ENCODE measurements at regions not wholly inside any gene's neighbourhood (a gene's known extent, or its start where the extent isn't known, plus 50 kb on each side); places are given as distances from the start of the nearest gene placed in this dataset.

DNA sequence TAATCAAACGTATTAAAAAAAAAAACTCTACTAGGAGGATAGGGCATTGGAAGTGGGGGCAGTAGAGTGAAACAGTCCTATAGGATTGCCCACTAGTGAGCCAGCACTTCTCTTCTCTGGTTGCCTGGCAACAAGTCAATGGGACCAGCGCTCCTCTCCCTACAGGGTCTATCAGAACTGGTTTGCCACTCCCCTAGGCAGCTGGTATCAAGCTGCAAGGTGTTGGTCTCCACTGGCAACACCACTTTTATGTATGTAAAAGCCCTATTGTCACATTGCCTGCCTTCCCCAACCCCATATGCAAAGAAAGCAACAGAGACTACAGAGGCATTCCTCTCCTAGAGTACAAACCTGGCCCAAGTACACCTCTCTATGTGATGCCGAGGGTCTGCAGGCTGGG, 166.9 kb upstream of the MCHR2 start:
- Histone ChIP-seq H3K36me3 (no peaks in the 10 kb centered on the region), H3K4me1 (no peaks in the 10 kb centered on the region), H3K27ac (no peak overlapping the region), H3K9me3 (no peaks in the 10 kb centered on the region), H3K27me3 (ENCODE audit: low read depth) (no peaks in the 10 kb centered on the region), H3K4me3 (no peak overlapping the region)
- intact Hi-C loops (cut with DNase I) = no loop called here
- no peak for DNase-seq
- TF ChIP-seq, protein P1, sequence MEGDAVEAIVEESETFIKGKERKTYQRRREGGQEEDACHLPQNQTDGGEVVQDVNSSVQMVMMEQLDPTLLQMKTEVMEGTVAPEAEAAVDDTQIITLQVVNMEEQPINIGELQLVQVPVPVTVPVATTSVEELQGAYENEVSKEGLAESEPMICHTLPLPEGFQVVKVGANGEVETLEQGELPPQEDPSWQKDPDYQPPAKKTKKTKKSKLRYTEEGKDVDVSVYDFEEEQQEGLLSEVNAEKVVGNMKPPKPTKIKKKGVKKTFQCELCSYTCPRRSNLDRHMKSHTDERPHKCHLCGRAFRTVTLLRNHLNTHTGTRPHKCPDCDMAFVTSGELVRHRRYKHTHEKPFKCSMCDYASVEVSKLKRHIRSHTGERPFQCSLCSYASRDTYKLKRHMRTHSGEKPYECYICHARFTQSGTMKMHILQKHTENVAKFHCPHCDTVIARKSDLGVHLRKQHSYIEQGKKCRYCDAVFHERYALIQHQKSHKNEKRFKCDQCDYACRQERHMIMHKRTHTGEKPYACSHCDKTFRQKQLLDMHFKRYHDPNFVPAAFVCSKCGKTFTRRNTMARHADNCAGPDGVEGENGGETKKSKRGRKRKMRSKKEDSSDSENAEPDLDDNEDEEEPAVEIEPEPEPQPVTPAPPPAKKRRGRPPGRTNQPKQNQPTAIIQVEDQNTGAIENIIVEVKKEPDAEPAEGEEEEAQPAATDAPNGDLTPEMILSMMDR (IDR thresholded peaks at IDR 0.05) = no peak
- ATAC-seq = no peak

DNA sequence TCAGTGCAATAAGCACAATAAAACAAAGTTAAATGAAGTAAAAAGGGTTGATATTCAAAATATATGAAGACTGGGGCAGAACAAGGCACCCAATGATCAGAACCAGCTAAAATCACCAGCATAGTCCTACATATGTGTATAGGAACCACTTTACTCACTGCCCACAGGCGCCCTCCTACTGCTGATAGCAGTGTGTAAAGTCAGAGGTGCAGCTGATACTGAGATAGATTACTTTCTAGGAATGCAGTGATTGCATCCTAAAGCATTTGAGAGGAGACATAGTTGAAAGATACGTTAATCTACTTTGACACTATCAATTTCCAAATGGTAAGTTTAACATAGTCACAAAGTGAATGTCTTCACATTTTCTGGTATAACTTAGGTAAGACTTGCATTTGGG, 161.1 kb upstream of the MCHR2 start:
- no peak for DNase-seq
- intact Hi-C loops (cut with DNase I) = no loop called here
- H3K9me3 ChIP-seq = no peaks in the 10 kb centered on the region
- H3K36me3 ChIP-seq = no peaks in the 10 kb centered on the region
- no peak for ATAC-seq
- no peak overlapping the region for H3K27ac ChIP-seq
- TF ChIP-seq, protein P1 (IDR thresholded peaks at IDR 0.05) = no peak
- H3K27me3 ChIP-seq (ENCODE audit: low read depth) = no peaks in the 10 kb centered on the region
- no peaks in the 10 kb centered on the region for H3K4me1 ChIP-seq
- H3K4me3 ChIP-seq = no peak overlapping the region

DNA sequence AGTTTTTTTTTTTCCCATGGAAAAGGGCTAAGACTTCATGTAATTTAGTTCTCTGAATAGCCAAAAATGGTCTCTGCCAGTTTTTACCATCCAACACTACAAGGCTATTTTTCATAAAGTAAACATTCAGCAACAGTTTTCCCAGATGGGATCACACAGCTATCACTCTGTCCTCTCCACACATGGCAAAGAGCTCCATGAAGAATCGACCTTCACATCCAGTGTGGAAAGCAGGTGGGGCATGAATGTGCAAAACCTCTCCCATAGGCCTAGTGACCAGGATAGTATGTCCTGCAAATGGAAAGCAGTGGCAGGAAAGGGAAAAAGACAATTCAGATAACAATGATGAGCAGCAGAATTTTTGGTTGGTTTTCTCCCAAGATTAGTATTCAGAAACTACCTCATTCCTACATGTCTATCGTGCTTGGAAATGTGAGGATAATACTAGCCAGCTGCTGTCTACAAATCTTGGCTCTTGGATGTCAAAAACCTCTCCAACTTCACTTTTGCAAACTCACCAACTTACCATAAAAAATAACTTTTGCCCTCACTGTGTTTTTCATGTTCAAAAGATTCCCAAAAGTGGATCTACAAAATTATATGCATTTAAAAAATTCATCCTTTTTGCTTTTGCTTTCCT, 159.7 kb upstream of the MCHR2 start:
- DNase-seq (no peak), ATAC-seq (no peak)
- Histone ChIP-seq H3K9me3 (no peaks in the 10 kb centered on the region), H3K27ac (no peak overlapping the region), H3K4me3 (no peak overlapping the region), H3K27me3 (ENCODE audit: low read depth) (no peaks in the 10 kb centered on the region), H3K4me1 (no peaks in the 10 kb centered on the region), H3K36me3 (no peaks in the 10 kb centered on the region)
- intact Hi-C loops (cut with DNase I) = no loop called here
- TF ChIP-seq, protein P1 (IDR thresholded peaks at IDR 0.05) = no peak

DNA sequence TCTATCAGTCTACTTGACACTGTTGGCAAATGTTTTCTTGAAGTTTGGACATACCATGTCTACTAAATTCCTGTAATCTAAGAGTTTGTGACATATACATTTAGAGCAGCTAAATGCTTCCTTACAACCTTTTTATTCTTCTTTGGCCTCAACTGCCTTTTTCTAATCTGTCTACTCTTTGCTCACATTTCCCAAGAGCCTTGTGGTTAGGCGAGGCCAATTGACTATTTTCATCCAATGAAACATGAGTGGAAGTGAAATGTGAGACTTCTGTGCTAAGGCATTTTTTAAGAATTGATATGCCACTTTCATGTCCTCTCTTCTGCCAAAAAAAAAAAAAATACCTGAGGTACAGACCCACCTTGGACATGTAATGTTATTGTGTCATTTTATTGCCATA, 158.2 kb upstream of the MCHR2 start:
- no peak for ATAC-seq
- intact Hi-C loops (cut with DNase I) = no loop called here
- DNase-seq = no peak
- Histone ChIP-seq H3K27ac (no peak overlapping the region), H3K36me3 (no peaks in the 10 kb centered on the region), H3K27me3 (ENCODE audit: low read depth) (no peaks in the 10 kb centered on the region), H3K4me1 (no peaks in the 10 kb centered on the region), H3K9me3 (no peaks in the 10 kb centered on the region), H3K4me3 (no peak overlapping the region)
- TF ChIP-seq, protein P1 (IDR thresholded peaks at IDR 0.05) = no peak

DNA sequence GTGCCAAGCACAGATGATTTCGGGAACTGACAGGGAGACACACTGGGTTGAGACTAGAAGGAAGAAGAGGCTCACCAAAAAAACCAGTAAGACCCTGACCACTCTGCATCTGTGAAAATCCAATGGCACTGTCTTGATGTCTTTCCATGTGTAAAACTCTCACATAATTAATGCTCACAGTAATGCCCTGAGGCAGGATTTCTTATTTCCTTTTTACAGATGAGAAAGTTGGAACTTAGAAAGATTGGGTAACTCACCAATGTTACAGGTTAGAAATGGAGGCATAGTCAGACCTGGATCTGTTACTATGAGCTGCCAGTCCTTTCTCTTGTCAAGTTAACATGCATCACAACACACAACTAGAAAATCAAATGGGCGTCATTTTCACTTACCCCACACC, 151.0 kb upstream of the MCHR2 start:
- Histone ChIP-seq H3K9me3 (no peaks in the 10 kb centered on the region), H3K27me3 (ENCODE audit: low read depth) (no peaks in the 10 kb centered on the region), H3K4me3 (no peak overlapping the region), H3K27ac (no peak overlapping the region), H3K4me1 (no peaks in the 10 kb centered on the region), H3K36me3 (no peaks in the 10 kb centered on the region)
- intact Hi-C loops (cut with DNase I) = no loop called here
- DNase-seq (no peak), ATAC-seq (no peak)
- TF ChIP-seq, protein P1 (IDR thresholded peaks at IDR 0.05) = no peak
